ENCODE measurements at regions not wholly inside any gene's neighbourhood (a gene's known extent, or its start where the extent isn't known, plus 50 kb on each side); places are given as distances from the start of the nearest gene placed in this dataset.

DNA sequence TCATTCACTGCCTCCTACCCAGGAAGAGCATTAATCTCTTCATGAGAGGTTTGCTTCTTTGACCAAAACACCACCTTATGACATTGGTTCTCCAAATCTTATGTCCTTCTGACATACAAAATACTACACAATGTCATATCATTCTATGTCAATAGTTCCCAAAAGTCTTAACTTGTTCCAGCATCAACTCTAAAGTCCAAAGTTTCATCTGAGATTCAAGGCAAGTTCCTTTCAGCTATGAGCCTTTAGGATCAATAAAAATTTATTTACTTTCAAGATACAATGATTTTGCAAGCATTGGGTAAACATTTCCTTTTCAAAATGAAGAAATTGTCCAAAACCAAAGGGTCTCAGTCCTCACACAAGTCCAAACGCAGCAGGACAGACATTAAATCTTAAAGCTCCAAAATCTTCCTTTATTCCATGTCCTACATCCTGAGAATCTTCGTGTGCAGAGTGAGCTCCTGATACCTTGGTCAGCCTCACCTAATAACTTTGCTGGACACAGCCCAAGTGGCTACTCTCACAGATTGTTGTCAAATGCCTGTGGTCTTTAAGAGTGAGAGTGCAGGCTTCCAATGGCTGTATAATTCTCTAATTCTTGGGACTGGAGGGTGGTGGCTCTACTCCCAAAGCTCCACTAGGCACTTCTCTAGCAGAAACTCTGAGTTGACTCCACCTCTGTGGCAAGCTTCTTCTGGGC is 1668.2 kb downstream of the HACE1 start:
- TF ChIP-seq POLR2A (IDR thresholded peaks at IDR 0.05): no peak
- TF ChIP-seq EP300 (IDR thresholded peaks at IDR 0.05; ENCODE audit: low read depth): no peak
